HG03039 (cell line): ENCODE measurements at regions not wholly inside any gene's neighbourhood (a gene's known extent, or its start where the extent isn't known, plus 50 kb on each side); places are given as distances from the start of the nearest gene placed in this dataset.
A peak's percentile ranks its signal among the peaks of the same experiment; 100 is the strongest.

Experiments
- ATAC-seq: cut with Tn5 transposase; IDR thresholded peaks from one replicate; pipeline ENCODE4 v1.9.1; 2021; ENCODE audit warnings: mild to moderate bottlenecking, moderate library complexity; ENCODE audit not compliant: unreplicated experiment

DNA sequence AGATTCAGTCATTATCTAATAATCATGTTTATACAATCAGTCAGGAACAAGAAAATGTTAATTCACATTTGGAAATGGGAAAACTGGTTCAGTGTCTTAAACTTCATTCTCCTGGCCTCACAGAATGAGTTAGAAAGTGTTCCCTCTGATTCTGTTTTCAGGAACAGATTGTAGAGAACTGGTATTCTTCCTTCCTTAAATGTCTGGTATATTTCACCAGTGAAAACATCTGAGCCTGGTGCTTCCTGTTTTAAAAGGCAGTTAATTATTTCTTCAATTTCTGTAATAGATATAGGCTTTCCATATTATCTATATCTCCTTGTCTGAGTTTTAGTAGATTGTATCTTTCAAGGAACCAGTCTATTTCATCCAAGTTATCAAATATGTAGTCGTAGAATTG is 97.1 kb upstream of the TMEM168 start:
- no peak for ATAC-seq

- ATAC-seq: no peak
These were observed 96.0 kb upstream of the TMEM168 start for GRCh38 chr7:112886208-112886607.

- no peak for ATAC-seq
These were observed 92.8 kb upstream of the TMEM168 start for GRCh38 chr7:112882991-112883390.

DNA sequence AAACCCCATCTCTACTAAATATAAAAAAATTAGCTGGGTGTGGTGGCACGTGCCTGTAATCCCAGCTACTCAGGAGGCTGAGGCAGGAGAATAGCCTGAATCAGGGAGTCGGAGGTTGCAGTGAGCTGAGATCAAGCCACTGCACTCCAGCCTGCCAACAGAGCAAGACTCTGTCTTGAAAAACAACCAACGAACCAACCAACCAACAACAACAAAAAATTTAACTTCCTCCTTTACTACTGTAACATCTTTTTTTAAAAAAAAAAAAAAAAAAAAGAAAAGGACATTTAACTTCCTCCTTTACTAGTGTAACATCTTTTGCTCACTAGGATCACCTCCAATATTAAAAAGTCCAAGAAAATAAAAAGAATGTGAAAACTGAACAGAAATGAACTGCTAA is 92.3 kb upstream of the TMEM168 start:
- ATAC-seq: no peak

GRCh38 chr7:112882022-112882421 is 91.8 kb upstream of the TMEM168 start:
- ATAC-seq: no peak

DNA sequence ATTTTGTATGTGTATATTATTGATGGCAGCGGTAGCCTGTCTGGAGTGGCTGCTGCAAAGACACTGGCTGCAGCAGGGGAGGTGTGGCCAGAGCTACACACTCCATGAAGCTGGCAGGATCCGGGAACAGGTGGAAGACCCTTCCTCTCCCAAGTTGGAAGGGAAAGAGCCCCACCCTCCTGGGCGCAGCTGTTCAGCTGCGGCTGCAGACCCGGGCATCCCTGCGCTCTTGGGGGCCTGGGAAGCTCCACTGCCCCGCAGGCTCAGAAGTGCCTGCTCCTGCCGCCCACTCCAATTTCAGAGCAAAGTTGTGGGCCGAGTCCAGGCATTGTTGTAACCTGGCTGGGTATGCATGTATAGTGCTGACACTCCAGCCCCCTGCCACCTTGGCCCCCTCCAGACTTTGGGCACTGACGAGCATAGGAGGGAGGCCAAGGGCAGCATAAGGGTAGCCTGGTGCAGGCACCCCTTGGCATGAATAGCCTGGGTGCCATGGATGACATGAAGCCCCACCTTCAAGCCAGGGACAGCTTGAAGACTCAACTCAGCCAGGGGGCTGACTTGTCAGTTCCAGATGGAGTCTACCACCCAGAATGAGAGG is 90.7 kb upstream of the TMEM168 start:
- ATAC-seq: no peak

DNA sequence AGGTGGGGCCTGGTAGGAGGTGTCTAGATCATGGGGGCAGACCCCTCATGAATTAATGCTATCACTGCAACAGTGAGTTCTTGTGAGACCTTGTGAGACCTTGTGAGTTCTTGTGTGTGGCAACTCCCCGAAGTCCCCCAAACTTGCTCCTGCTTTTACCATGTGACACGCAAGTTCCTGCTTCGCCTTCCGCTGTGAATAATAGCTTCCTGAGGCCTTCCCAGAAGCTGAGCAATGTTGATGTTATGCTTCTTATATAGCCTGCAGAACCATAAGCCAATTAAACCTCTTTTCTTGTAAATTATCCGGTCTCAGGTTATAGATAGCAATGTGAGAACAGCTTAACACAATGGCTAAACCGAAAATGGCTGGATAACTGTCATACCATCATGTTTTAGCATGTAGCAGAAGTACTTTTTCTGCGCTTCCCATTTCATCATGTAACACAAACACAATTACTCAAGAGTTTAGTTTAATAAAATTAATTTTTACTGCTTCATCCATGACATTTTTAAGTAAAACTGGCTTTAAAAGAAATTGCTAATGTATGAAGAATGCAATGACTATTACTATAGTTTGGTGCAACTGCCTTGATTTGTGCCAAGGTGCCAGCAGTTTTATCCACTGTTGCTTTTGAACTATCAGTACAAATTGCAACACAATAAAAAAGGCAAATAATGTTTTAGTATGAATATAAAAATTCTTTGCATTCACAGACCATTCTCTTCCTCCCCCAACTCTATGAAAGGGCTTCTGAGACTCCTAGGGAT is 87.7 kb upstream of the TMEM168 start:
- no peak for ATAC-seq

GRCh38 chr7:112876877-112877276 is 86.7 kb upstream of the TMEM168 start:
- no peak for ATAC-seq

DNA sequence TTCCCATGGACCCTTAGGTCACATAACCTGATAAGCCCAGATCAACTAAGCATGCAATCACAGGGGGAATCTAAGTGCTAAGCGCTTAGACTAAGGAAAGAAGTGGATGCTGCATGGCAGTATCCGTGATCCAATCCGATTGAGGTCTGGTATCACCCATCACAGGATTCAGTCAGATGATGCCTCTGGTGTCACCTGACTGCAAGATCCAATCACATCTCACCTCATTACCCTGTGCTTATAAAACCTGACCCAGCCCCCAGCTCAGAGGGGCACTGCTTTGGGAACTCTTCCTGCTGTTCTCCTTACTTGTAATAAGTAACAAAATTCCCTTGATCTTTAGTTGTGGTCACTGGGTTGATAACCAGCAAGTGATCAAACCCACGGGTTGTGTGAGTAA is 84.7 kb upstream of the TMEM168 start:
- ATAC-seq: no peak

DNA sequence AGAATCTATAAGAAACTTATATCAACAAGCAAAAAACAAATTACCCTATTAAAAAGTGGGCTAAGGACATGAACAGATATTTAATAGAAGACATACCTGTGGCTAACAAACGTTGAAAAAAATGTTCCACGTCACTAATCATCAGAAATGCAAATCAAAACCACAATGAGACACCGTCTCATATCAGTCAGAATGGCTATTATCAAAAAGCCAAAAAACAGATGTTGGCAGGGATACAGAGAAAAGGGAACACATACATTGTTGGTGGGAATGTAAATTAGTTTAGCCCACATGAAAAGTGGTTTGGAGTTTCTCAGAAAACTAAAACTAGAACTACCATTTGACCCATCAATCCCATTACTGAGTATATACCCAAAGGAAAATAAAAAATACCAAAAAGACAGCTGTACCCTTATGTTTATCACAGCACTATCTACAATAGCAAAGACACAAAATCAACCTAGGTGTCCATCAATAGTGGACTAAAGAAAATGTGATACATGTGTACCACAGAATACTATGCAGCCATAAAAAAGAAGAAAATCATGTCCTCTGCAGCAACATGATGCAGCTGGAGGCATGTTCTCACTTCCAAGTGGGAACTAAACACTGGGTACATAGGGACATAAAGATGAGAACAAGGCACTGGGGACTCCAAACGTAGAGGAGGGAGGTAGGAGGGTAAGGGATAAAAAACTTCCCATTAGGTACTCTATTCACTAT is 83.8 kb upstream of the TMEM168 start:
- no peak for ATAC-seq

DNA sequence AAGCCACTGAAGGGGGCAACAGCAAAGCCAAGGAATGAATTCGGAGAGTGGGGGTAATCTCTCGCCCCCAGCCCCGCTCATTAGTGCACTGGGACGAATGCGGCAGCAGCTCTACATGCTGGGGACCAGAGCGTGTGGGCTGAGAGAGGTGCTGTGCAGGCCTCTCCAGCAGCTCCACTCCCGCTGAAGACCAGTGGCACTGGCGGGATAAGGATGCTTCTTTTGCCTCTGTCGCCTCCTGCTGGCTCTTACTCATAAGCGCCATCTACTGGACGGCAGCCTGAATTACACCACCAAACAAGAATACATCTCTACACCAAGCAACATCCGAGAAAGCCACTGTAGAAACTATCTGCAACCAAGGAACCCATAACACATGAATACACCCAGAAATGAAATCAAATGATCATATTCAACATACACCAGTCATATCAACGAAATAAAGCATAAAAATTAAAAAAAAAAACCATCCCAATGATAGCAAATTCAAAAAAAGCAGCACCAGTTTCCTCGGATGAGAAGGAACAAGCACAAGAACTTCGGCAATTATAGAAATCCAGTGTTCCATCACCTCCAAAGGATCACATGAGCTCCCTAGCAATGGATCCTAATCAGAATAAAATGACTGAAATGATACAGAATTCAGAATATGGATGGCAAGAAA is 79.0 kb upstream of the TMEM168 start:
- ATAC-seq: no peak

DNA sequence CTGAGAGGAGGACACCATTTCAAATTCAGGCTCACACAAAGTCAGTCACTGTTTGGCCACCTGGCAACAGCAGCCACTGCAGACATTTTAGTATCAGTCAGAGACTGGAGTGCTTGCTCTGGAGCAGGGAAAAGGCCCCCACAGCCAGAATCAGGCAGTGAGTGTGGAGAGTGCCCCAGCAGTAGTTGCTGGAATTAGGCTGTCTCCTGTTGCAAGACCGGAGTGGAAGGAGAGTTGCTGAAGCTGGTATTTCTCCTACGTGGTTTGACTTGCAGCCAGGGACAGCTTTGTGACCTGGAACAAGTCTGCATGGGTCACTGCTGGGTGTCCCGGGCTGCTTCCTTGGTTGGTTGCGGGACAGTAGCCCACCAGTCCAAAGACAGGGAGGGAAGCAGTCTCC is 78.4 kb upstream of the TMEM168 start:
- no peak for ATAC-seq

GRCh38 chr7:112866424-112866823 is 76.2 kb upstream of the TMEM168 start:
- ATAC-seq: peak; percentile 99

- ATAC-seq: no peak
These were observed 74.2 kb upstream of the TMEM168 start for GRCh38 chr7:112864380-112864779.

GRCh38 chr7:112858838-112859237 is 68.6 kb upstream of the TMEM168 start:
- no peak for ATAC-seq

GRCh38 chr7:112855227-112855626 is 65.0 kb upstream of the TMEM168 start:
- no peak for ATAC-seq

- no peak for ATAC-seq
These were observed 64.0 kb upstream of the TMEM168 start for GRCh38 chr7:112854169-112854568.

DNA sequence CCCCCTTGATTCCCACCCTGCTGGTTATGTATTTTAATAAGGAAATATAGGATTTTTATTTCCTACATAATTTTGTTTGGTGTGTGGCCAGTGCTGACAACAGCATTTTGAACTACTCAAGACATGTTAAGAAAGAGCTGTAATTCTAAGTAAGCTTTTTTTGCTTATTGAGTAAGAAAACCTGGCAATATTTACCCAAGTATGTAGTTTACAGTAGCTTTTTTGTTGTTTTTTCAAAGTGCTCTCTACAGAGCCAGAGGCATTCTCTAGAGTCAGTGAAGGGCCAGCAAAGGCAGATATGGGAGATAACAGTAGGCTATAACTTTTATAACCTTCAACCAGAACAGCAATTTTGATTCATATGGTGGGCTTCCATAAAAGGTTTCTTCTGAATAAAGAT is 63.2 kb upstream of the TMEM168 start:
- no peak for ATAC-seq

DNA sequence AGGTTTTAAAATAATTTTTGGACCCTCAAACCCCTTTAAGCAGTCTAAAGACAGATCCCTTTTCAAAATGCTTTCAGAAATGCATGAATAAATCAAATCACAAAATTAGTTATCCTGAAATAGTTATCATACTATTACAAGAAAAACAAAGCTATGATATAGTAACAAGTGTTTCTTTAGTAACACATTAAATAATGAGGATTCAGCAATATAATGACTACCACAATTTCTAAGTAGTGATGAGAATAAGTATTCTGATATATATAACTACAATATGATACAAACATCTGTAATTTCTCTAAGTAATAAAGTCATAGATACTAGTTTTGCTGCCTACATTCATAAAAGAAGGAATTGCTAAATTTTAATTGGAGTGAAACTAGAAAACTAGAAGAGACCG is 53.0 kb upstream of the TMEM168 start:
- no peak for ATAC-seq
